Suprapubic skin (tissue), 4 donors: ENCODE measurements at regions not wholly inside any gene's neighbourhood (a gene's known extent, or its start where the extent isn't known, plus 50 kb on each side); places are given as distances from the start of the nearest gene placed in this dataset.
"Not testable (repeated sequence)": the region's sequence is repeated elsewhere in the genome, so short reads cannot be mapped to it uniquely, and the experiment has no call there.

ENCODE experiments used
- EP300 ChIP-seq: sonication (generic); formaldehyde crosslinking; IDR thresholded peaks from one replicate; pipeline ENCODE4 v1.6.1; 2017; ENCODE audit warnings: antibody characterized with exemption
- POLR2A ChIP-seq, 2 donors: fragments of 450-650 bp; IDR thresholded peaks; one replicate each; pipeline ENCODE4 v1.6.1; 2017; ENCODE audit warnings: antibody characterized with exemption in 2 of 2, mild to moderate bottlenecking in 2 of 2, moderate library complexity in 2 of 2
- POLR2AphosphoS5 ChIP-seq, 3 donors: sonication (generic); formaldehyde crosslinking; IDR thresholded peaks; one replicate each; pipeline ENCODE4 v1.6.1; 2017; ENCODE audit warnings: antibody characterized with exemption in 3 of 3

DNA sequence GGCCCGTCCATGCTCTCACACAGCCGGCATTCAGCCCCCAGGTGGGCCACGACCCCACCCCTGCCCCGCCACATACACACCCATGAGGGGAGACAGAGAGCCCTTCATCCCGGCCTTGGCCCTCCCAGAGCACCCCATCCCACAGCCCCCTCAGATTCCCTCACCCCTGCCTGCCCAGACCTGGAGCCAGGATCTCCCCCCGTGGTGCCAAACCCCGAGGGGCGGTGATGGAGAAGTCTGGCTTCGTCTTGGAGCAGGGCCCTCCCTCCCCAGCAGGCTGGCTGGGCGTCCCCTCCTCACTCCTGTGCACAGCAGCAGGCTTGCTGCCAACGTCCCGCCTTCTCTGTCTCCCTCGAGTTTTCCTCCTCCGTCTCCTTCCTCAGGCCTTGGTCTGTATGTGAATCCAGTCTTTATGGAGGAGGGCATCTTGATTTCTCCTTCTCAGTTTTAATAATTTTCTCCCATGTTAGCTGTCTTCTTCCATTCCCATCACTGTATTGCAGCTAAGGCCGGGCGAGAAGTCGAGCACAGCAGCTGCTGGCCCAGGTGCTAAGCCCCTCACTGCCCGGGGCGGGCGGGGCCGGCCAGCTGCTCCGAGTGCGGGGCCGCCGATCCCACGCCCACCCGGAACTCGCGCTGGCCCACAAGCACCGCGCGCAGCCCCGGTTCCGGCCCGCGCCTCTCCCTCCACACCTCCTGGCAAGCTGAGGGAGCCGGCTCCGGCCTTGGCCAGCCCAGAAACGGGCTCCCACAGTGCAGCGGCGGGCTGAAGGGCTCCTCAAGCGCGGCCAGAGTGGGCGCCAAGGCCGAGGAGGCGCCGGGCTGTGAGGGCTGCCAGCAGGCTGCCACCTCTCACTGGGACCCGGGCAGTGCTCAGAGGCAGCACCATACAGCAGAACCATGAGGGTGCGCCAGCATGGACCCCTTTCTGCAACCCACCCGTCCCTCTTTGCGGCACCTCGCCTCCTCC is 183.6 kb downstream of the TBC1D2B start:
- not testable (repeated sequence) for TF ChIP-seq POLR2A (IDR thresholded peaks at IDR 0.05); EP300; POLR2AphosphoS5 (IDR thresholded peaks at IDR 0.05)
